ENCODE measurements at regions not wholly inside any gene's neighbourhood (a gene's known extent, or its start where the extent isn't known, plus 50 kb on each side); places are given as distances from the start of the nearest gene placed in this dataset.

GRCh38 chr18:43870626-43871025 lies 593.3 kb upstream of the SYT4 start:
- Histone ChIP-seq H2AFZ (ENCODE audit: low read depth, low read length, severe bottlenecking) (no peak overlapping the region), H3F3A (ENCODE audit: insufficient read depth) (no peaks in the 10 kb centered on the region), H3K9me3 (ENCODE audit: insufficient read depth, low read length) (no peaks in the 10 kb centered on the region), H4K20me1 (ENCODE audit: low read depth, low read length) (no peaks in the 10 kb centered on the region), H3K27me3 (ENCODE audit: low read length) (no peaks in the 10 kb centered on the region), H3K9me2 (replicated peaks; ENCODE audit: insufficient read depth, low read length) (no peaks in the 10 kb centered on the region), H3K79me2 (ENCODE audit: insufficient read depth, low read length) (no peaks in the 10 kb centered on the region), H3K36me3 (ENCODE audit: low read length) (no peaks in the 10 kb centered on the region), H3K4me3 (ENCODE audit: insufficient read depth, low read length, poor library complexity, severe bottlenecking) (no peak overlapping the region), H3K9ac (ENCODE audit: low read length) (no peak overlapping the region), H3K4me2 (ENCODE audit: low read depth, low read length, poor library complexity, severe bottlenecking) (no peak overlapping the region), H3K27ac (ENCODE audit: low read depth, low read length) (no peak overlapping the region)
- TF ChIP-seq CTCF (IDR thresholded peaks at IDR 0.05; ENCODE audit: insufficient read depth, low read length, poor library complexity, severe bottlenecking) (no peak), EZH2phosphoT487 (conservative IDR thresholded peaks at IDR 0.05; ENCODE audit: low read length) (no peak)

GRCh38 chr18:43875511-43875910 lies 598.2 kb upstream of the SYT4 start:
- Histone ChIP-seq H2AFZ (ENCODE audit: low read depth, low read length, severe bottlenecking) (no peak overlapping the region), H3K27ac (ENCODE audit: low read depth, low read length) (no peak overlapping the region), H3K4me3 (ENCODE audit: insufficient read depth, low read length, poor library complexity, severe bottlenecking) (no peak overlapping the region), H3K4me2 (ENCODE audit: low read depth, low read length, poor library complexity, severe bottlenecking) (no peak overlapping the region), H3F3A (ENCODE audit: insufficient read depth) (no peaks in the 10 kb centered on the region), H3K79me2 (ENCODE audit: insufficient read depth, low read length) (no peaks in the 10 kb centered on the region), H4K20me1 (ENCODE audit: low read depth, low read length) (no peaks in the 10 kb centered on the region), H3K36me3 (ENCODE audit: low read length) (no peaks in the 10 kb centered on the region), H3K9me3 (ENCODE audit: insufficient read depth, low read length) (no peaks in the 10 kb centered on the region), H3K9me2 (replicated peaks; ENCODE audit: insufficient read depth, low read length) (no peaks in the 10 kb centered on the region), H3K27me3 (ENCODE audit: low read length) (no peaks in the 10 kb centered on the region), H3K9ac (ENCODE audit: low read length) (no peak overlapping the region)
- TF ChIP-seq EZH2phosphoT487 (conservative IDR thresholded peaks at IDR 0.05; ENCODE audit: low read length) (no peak), CTCF (IDR thresholded peaks at IDR 0.05; ENCODE audit: insufficient read depth, low read length, poor library complexity, severe bottlenecking) (no peak)

DNA sequence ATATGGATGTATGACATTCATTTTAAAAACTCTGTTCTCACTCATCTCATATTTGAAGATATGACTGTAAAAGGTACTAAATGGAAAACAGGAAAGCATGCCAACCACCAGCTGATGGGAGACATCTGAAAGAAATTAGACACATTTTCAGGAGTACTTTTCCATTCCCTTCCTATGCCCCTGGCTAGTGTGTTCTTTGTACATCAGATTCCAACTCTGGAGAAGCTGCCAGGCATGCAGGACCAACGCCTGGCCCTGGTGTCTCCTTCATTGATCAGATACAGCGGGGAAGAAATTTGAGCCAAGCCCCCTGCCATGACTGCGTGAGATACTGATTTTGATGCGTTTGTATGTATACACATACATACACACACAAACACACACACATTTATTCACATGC lies 599.0 kb upstream of the SYT4 start:
- H3K9me3 ChIP-seq (ENCODE audit: insufficient read depth, low read length): no peaks in the 10 kb centered on the region
- no peak for TF ChIP-seq CTCF (IDR thresholded peaks at IDR 0.05; ENCODE audit: insufficient read depth, low read length, poor library complexity, severe bottlenecking)
- TF ChIP-seq EZH2phosphoT487 (conservative IDR thresholded peaks at IDR 0.05; ENCODE audit: low read length): no peak
- no peak overlapping the region for H3K4me3 ChIP-seq (ENCODE audit: insufficient read depth, low read length, poor library complexity, severe bottlenecking)
- H3K9ac ChIP-seq (ENCODE audit: low read length): no peak overlapping the region
- H3K4me2 ChIP-seq (ENCODE audit: low read depth, low read length, poor library complexity, severe bottlenecking): no peak overlapping the region
- H3K27ac ChIP-seq (ENCODE audit: low read depth, low read length): no peak overlapping the region
- H2AFZ ChIP-seq (ENCODE audit: low read depth, low read length, severe bottlenecking): no peak overlapping the region
- H3K36me3 ChIP-seq (ENCODE audit: low read length): no peaks in the 10 kb centered on the region
- H3K27me3 ChIP-seq (ENCODE audit: low read length): no peaks in the 10 kb centered on the region
- no peaks in the 10 kb centered on the region for H3F3A ChIP-seq (ENCODE audit: insufficient read depth)
- no peaks in the 10 kb centered on the region for H4K20me1 ChIP-seq (ENCODE audit: low read depth, low read length)
- no peaks in the 10 kb centered on the region for H3K79me2 ChIP-seq (ENCODE audit: insufficient read depth, low read length)
- no peaks in the 10 kb centered on the region for H3K9me2 ChIP-seq (replicated peaks; ENCODE audit: insufficient read depth, low read length)

DNA sequence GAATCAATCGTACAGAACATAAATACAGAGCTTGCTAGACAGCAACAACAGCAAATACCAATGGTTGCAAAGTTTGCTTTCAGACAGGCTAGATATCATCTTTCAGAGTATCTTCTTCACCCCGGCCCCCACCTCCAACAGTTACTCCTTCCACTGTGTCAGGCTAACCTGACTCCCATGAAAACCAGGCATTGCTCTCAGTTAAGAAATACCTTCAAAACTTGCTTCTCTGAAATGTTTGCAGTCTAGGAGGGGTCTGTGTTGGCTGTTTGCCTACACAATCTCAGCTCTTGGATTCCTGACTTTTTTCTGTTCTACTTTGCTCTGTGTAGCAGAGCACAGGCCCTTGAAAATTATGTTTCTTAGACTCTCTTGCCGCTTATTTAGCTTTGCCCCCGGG lies 599.5 kb upstream of the SYT4 start:
- Histone ChIP-seq H2AFZ (ENCODE audit: low read depth, low read length, severe bottlenecking) (no peak overlapping the region), H3K4me2 (ENCODE audit: low read depth, low read length, poor library complexity, severe bottlenecking) (no peak overlapping the region), H4K20me1 (ENCODE audit: low read depth, low read length) (no peaks in the 10 kb centered on the region), H3K9me2 (replicated peaks; ENCODE audit: insufficient read depth, low read length) (no peaks in the 10 kb centered on the region), H3K79me2 (ENCODE audit: insufficient read depth, low read length) (no peaks in the 10 kb centered on the region), H3F3A (ENCODE audit: insufficient read depth) (no peaks in the 10 kb centered on the region), H3K4me3 (ENCODE audit: insufficient read depth, low read length, poor library complexity, severe bottlenecking) (no peak overlapping the region), H3K9me3 (ENCODE audit: insufficient read depth, low read length) (no peaks in the 10 kb centered on the region), H3K27ac (ENCODE audit: low read depth, low read length) (no peak overlapping the region), H3K36me3 (ENCODE audit: low read length) (no peaks in the 10 kb centered on the region), H3K27me3 (ENCODE audit: low read length) (no peaks in the 10 kb centered on the region), H3K9ac (ENCODE audit: low read length) (no peak overlapping the region)
- TF ChIP-seq EZH2phosphoT487 (conservative IDR thresholded peaks at IDR 0.05; ENCODE audit: low read length): no peak
- no peak for TF ChIP-seq CTCF (IDR thresholded peaks at IDR 0.05; ENCODE audit: insufficient read depth, low read length, poor library complexity, severe bottlenecking)

All from SU-DHL-6 (cell line).